CD4-positive, alpha-beta T cell treated with Interferon gamma for 1 hour (primary cell): ENCODE measurements at regions not wholly inside any gene's neighbourhood (a gene's known extent, or its start where the extent isn't known, plus 50 kb on each side); places are given as distances from the start of the nearest gene placed in this dataset.
"Not testable (repeated sequence)": the region's sequence is repeated elsewhere in the genome, so short reads cannot be mapped to it uniquely, and the experiment has no call there.

ENCODE experiments used
- DNase-seq: peaks from one replicate; pipeline ENCODE4 v3.0.0-alpha.2; 2020

DNA sequence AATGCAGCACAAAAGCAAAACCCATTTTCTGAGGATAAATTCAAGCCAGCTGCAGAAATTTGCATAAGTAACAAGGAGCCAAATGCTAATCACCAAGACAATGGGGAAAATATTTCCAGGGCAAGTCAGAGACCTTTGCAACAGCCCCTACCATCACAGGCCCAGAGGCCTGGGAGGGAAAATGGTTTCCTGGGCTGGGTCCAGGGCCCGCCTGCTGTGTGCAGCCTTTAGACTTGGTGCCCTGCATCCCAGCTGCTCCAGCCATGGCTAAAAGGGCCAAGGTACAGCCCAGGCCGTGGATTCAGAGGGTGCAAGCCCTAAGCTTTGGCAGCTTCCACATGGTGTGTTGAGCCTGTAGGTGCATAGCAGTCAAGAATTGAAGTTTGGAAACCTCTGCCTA is 309.5 kb upstream of the SGCG start:
- DNase-seq, result no peak

GRCh38 chr13:22874839-22875238 is 305.9 kb upstream of the SGCG start:
- DNase-seq, result no peak

DNA sequence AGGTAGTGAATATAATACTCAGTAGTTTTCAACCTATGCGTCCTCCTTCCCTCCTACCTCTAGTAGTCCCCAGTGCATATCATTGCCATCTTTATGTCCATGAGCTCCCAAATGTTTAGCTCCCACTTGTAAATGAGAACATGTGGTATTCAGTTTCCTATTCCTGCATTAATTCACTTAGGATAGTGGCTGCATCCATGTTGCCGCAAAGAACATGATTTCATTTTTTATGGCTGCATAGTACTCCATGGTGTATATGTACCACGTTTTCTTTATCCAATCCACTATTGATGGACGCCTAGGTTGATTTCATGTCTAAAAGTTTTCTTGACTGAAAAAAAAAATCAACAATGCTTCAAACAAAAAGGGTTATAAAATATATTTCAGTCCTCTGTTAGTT is 303.4 kb upstream of the SGCG start:
- no peak for DNase-seq

DNA sequence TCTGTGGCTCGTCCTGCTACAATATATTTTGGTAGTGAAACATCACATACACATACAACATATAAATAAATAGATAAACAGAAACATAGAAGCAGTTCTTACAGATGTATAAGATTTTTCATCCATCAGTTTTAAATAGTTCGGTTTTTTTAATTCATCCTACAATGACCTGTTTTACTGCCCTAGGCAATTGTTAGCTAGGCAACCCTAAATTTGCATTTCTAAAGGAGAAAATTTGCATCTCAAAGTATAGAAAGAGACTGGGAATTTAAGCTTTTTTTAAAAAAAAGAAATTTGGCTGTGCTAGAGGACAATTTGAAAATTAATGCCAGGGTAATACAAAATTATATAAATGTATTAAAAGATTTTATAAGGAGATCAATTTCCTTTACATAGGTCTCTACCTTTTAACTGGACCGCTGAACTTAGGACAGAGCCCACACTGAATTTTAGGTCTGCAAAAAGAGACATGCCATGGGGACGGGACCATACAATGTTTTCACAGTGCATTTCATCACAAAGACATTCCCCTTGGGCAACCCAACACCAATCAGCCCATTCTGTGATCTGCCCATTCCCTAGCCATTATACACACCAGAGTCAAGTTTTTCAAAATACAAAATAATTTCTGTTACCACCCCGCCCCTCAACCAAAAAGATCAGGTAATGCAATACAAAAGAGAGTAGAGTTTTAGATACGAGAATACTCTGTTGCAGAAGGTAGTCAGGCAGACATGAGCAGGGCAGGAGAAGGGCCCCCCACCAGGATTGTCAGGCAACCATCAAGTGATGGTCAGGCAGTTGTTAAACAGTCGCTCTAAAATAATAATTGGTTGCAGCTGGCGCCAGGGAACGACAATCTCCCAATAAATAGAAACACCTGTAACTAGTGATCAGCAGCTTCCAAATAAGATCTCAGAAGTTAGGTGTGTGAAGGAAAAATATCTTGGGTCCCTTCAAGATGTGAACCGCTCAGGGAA is 299.7 kb upstream of the SGCG start:
- DNase-seq, result no peak

GRCh38 chr13:22881721-22882608 is 298.8 kb upstream of the SGCG start:
- not testable (repeated sequence) for DNase-seq

- no peak for DNase-seq
These were observed 297.4 kb upstream of the SGCG start for GRCh38 chr13:22883262-22883840.

GRCh38 chr13:22883956-22884355 is 296.8 kb upstream of the SGCG start:
- DNase-seq, result no peak

GRCh38 chr13:22886061-22886460 is 294.7 kb upstream of the SGCG start:
- not testable (repeated sequence) for DNase-seq

DNA sequence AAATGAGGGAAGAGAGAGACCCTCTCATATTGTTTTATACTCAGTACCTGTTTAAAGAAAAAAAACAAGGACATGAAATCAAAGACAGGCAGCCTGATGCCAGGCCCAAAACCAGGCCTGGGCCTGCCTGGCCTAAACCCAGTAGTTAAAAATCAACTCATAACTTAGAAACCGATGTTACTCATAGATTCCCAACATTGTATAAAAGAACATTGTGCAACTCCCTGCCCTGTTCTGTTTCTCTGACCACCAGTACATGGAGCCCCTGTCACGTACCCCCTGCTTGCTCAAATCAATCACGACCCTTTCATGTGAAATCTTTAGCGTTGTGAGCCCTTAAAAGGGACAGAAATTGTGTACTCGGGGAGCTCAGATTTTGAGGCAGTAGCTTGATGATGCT is 291.4 kb upstream of the SGCG start:
- not testable (repeated sequence) for DNase-seq

GRCh38 chr13:22893204-22893603 is 287.6 kb upstream of the SGCG start:
- DNase-seq, result no peak

GRCh38 chr13:22893777-22894176 is 287.0 kb upstream of the SGCG start:
- DNase-seq, result no peak

- DNase-seq, result no peak
These were observed 283.0 kb upstream of the SGCG start for GRCh38 chr13:22897571-22898314.

DNA sequence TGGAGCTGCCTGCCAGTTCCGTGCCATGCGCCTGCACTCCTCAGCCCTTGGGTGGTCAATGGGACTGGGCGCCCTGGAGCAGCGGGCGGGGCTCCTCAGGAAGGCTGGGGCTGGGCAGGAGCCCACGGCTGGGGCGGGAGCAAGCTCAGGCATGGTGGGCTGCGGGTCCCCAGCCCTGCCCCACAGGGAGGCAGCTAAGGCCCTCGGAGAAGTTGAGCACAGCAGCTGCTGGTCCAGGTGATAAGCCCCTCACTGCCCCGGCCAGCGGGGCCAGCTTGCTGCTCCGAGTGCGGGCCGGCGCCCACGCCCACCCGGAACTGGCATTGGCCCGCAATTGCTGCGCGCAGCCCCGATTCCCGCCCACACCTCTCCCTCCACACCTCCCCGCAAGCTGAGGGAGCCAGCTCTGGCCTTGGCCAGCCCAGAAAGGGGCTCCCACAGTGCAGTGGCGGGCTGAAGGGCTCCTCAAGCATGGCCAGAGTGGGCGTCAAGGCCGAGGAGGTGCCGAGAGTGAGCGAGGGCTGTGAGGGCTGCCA is 280.3 kb upstream of the SGCG start:
- not testable (repeated sequence) for DNase-seq

DNA sequence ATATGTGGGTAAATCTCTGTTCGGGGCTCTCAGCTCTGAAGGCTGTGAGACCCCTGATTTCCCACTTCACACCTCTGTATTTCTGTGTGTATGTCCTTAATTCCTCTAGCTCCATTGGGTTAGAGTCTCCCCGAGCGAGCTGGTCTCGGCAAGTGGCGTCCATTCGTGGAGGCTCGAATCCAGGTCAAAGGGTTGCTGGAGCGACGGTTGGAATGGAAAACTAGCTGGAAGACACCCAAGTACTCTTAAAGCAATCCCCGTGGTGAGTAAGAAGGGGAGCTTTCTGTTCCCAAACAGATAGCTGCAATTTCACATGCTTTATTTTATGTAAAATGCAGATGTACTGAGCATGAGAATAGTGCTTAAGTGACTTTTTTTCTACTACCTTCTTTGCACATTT is 277.5 kb upstream of the SGCG start:
- DNase-seq, result no peak

GRCh38 chr13:22903925-22904324 is 276.9 kb upstream of the SGCG start:
- no peak for DNase-seq

DNA sequence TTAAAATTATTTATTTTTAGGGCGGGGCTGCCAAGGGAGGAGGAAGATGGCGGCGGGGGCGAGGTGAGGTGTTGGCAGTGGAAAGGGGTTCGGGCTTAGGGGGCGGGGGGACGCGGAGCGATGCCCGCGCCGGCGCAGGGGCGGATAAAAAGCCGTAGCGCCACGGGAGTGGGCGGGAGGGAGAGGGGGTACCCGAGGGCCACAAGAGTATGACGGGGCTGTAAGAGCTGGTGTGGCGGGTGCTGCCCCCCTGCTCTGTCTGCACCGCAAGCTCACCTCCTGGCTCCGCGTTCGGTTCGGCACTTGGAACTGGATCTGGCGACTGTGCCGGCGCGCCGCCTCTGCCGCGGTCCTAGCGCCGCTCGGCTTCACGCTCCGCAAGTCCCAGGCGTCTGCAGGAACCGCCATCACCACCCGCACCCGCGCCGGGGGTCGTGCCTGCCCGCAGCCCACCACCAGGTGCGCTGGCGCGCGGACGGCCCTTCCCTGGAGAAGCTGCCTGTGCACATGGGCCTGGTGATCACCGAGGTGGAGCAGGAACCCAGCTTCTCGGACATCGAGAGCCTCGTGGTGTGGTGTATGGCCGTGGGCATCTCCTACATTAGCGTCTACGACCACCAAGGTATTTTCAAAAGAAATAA is 265.2 kb upstream of the SGCG start:
- no peak for DNase-seq

GRCh38 chr13:22916276-22916675 is 264.5 kb upstream of the SGCG start:
- not testable (repeated sequence) for DNase-seq

DNA sequence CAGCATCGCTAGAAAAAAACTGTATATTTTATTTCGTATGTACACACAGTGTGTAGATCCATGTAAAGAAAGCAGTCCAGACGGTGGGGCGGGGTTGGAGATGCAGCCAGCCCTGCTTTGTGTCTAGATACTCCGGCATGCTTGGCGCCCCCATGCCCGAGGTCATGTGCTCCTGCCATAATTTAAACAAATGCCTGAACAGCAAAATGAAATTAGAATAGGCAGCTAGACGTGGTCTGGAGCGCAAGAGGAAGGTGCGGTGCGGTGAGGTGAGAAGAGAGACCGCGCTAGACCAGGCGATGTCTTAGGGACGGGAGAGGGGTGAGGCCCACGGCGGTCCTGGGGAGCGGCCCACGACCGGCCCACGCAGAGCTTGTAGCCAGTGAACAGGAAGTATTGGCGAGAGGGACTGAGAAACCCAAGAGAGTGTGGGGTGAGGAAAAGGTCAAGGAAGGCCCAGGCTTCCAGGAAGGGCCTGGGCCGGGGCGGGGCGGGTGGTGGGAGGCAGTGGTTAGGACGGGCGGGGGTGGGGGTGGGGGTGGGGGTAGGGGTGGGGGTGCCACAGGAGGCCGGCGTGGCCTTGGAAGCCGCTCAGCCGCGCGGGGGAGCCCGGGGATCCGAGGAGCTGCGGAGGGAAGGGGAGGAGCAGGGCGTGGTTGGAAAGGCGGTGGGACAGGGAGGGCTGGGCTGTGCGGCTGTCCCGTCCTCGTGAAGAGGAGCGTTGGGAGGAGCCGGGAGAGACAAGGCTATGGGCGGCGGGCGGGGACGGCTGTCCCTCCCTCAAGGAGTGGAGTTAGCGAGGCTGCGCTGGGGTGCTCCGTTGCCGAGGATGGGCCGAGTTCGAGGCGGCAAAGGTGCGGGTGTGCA is 254.7 kb upstream of the SGCG start:
- no peak for DNase-seq

GRCh38 chr13:22926748-22927400 is 253.9 kb upstream of the SGCG start:
- DNase-seq, result no peak

GRCh38 chr13:22927845-22928244 is 252.9 kb upstream of the SGCG start:
- not testable (repeated sequence) for DNase-seq
